GM04504 (cell line): ENCODE measurements at regions not wholly inside any gene's neighbourhood (a gene's known extent, or its start where the extent isn't known, plus 50 kb on each side); places are given as distances from the start of the nearest gene placed in this dataset.

ENCODE experiments used
- DNase-seq: peaks from one replicate; pipeline ENCODE4 v3.0.0-alpha.2; 2012; ENCODE audit warnings: low read depth

GRCh38 chr5:107293541-107294210 lies 377.1 kb downstream of the EFNA5 start:
- DNase-seq: no peak

- DNase-seq: no peak
Observed at GRCh38 chr5:107291866-107292265, 378.9 kb downstream of the EFNA5 start.

GRCh38 chr5:107290780-107291398 lies 379.8 kb downstream of the EFNA5 start:
- no peak for DNase-seq

- no peak for DNase-seq
Observed at GRCh38 chr5:107289030-107289714, 381.6 kb downstream of the EFNA5 start.

GRCh38 chr5:107286447-107287098 lies 384.2 kb downstream of the EFNA5 start:
- DNase-seq: no peak

GRCh38 chr5:107285772-107286171 lies 385.0 kb downstream of the EFNA5 start:
- DNase-seq: no peak

GRCh38 chr5:107284822-107285525 lies 385.8 kb downstream of the EFNA5 start:
- DNase-seq: no peak

GRCh38 chr5:107282061-107282460 lies 388.7 kb downstream of the EFNA5 start:
- DNase-seq: no peak

- DNase-seq: no peak
Observed at GRCh38 chr5:107278774-107279173, 392.0 kb downstream of the EFNA5 start.

- DNase-seq: peak; percentile 33
Observed at GRCh38 chr5:107277485-107278125, 393.1 kb downstream of the EFNA5 start.

- no peak for DNase-seq
Observed at GRCh38 chr5:107275333-107275732, 395.4 kb downstream of the EFNA5 start.

GRCh38 chr5:107274571-107274970 lies 396.2 kb downstream of the EFNA5 start:
- no peak for DNase-seq

- DNase-seq: no peak
Observed at GRCh38 chr5:107272954-107273353, 397.8 kb downstream of the EFNA5 start.

GRCh38 chr5:107272509-107272908 lies 398.2 kb downstream of the EFNA5 start:
- no peak for DNase-seq

- no peak for DNase-seq
Observed at GRCh38 chr5:107271682-107272350, 398.9 kb downstream of the EFNA5 start.

- DNase-seq: no peak
Observed at GRCh38 chr5:107270561-107270960, 400.2 kb downstream of the EFNA5 start.

GRCh38 chr5:107269678-107270077 lies 401.1 kb downstream of the EFNA5 start:
- DNase-seq: no peak

- no peak for DNase-seq
Observed at GRCh38 chr5:107269256-107269655, 401.5 kb downstream of the EFNA5 start.

- no peak for DNase-seq
Observed at GRCh38 chr5:107268241-107268640, 402.5 kb downstream of the EFNA5 start.

- no peak for DNase-seq
Observed at GRCh38 chr5:107266100-107266499, 404.6 kb downstream of the EFNA5 start.

- DNase-seq: no peak
Observed at GRCh38 chr5:107265193-107265592, 405.5 kb downstream of the EFNA5 start.
